ENCODE measurements at regions not wholly inside any gene's neighbourhood (a gene's known extent, or its start where the extent isn't known, plus 50 kb on each side); places are given as distances from the start of the nearest gene placed in this dataset.
"Not testable (repeated sequence)": the region's sequence is repeated elsewhere in the genome, so short reads cannot be mapped to it uniquely, and the experiment has no call there.

DNA sequence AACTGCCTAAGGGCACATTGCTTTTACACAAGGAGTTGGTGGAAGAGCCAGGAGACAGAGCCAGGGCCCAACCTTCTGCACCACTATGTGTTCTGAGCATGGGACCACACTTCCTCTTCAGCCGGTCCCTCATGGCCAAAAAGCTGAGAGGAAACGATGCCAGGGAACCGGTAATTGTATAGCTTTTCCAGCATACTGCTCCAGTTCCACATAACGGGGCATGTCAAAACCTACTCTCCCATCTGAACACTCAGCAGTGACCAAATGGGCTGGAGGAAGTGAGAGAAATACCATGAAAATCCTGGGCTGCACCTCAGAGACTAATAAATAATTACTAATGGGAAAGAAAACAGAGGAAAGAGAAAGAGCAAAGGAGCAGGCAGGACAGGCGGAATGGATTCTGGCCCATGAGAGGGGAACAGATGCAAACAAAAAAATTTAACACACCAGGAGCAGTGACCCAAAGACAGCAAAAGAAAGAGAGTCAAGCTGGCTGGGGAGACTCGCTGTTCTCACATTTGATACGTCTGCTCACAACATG is 52.0 kb upstream of the BMP2 start:
- DNase-seq = peak; percentile 53

DNA sequence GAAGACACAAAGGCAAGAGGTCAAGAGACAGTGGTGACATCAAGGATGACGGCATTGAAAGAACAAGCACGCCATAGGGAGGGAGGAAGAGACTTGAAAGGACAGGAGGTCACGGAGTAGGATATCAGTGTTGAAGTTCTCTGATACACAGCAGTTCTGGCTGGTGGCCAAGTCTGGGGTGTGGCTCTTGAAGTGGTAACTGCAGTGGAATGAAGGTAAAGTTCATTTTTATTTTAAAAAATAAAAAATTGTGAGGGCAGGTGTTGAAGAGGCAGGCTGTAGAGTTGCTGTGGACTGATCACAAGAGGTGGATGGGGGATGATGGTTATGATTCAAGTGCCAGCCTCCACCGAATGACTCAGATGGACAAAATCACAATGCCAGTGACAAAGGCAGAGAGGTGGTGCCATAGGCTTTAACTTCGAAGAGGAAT is 53.2 kb upstream of the BMP2 start:
- DNase-seq = no peak

DNA sequence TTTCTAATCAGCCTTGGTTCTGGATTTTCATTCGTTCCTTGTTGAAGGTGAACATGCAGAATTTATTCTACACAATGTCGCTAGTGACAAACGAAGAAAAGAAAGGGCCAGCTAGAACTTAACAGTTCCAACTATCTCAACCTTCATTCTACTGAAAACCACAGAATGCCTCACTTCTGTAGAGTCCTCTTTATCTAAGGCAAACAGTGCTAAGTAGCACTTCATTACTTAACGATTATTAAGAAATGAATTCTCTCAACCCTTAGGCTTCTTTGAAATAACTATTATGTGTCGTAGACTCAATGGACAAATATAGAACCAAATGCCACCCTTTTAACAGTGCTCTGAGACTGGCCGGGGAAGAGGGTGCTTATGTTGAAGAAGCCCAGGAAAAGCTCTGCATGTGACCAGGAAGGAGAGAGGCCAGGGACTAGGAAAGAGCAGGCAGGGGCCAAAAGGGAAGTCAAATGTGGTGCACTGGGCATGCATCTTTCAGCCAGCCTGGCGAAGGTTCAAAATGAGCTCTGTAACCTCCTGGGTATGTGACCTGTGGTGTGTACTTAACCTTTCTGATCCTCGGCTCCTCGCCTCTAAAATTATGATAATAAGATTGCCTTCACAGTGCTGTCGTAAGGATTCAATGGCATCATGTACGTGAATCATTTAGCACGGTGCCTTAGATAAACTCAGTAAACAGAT is 55.4 kb upstream of the BMP2 start:
- no peak for DNase-seq

DNA sequence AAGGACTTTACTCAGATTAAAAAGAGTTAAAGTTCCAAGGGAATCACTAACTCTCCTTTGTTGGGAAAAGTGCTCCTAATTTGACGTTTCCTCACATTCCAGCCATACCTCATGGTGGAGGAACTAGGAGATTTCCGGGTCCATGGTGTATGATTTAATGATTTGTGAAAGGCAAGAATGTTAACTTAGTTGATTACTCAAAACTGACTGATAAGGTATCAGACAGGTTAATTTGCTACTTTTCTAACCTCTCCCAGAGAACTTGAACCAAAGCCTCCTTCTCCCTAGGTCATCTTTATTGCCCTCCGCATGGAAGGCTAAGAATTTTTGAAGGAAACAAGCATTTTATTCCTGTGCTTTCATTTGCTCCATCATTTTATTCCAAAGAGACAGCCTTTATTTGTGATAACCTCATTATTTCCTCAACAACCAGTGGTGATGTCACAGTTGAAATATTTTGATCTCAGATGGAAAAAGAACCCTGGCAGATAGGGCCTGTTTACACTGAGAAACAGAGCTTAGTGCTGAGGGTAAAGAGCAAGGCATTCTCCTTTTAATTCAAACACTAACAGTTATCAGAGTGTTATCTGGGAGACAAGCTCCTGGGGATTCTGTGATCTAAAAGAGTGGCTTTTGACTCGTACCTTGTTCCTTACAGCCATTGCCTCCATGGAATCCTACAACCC is 57.4 kb upstream of the BMP2 start:
- no peak for DNase-seq

DNA sequence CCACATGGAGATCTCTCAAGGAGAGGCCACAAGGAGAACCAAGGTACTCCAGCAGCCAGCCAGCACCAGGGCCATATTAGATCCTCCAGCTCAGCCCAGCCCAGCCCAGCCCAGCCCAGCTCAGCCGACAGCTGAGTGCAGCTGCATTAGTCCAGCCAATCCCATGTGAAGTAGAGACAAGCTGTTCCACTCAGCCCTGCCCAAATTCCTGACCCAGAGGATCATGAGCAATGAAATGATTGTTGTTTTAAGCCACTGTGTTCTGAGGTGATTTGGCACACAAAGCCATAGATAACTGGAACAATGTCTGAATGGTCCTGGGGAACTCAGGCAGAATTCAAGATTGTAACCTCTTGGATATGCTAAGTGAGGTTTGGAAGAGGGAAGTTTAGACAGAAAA is 59.5 kb upstream of the BMP2 start:
- DNase-seq = no peak

DNA sequence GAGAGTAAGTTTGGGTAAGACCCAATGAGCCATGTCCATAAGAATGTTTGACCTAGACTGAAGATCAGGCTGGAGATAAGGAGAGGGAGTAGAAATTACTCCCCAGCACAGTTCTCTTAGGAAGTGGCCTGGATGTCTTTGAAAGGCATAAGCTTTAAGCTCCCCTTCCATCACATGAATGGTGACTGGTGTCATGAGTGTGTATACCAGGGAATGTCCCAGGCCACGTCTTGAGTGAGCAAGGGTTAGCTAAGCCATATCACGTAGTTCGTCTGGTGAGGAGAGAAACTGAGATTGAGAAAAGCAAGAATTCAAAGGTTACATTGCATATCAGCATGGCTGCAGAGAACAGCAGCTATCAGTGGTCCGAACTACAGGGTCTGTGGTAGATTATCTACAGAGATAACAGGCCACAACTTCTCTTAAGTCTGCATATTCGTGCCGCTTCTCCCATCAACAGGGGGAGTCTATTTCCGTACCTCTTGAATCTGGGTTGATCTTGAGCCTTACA is 60.1 kb upstream of the BMP2 start:
- peak; percentile 65 for DNase-seq

DNA sequence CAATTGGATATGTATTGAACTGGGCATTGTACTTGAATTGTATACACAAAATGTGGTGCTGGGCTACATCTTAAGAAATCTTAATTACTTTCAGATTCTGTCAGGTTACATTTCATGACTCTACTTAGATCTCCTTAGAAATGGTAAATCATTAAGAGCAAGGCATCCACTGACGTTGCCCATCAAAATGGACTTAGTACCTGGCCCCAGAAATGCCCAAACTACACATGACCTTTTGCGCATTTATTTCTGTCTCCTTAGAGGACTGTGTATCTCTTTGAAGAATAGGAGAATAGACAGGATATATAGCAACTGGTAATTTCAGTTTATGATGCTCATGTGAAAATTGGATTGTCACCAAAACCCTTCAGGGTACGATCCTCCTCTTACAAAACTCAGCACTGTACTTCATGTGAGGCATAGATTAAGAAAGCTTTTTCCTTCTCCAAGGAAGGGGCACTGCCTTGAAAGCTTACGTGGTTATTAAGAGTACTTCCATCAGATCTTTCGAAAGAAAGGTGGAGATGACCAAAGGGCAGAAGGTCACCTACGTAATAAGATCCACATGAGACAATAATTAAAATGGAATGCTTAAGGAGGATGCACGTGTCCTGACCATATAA is 61.4 kb upstream of the BMP2 start:
- DNase-seq = no peak

DNA sequence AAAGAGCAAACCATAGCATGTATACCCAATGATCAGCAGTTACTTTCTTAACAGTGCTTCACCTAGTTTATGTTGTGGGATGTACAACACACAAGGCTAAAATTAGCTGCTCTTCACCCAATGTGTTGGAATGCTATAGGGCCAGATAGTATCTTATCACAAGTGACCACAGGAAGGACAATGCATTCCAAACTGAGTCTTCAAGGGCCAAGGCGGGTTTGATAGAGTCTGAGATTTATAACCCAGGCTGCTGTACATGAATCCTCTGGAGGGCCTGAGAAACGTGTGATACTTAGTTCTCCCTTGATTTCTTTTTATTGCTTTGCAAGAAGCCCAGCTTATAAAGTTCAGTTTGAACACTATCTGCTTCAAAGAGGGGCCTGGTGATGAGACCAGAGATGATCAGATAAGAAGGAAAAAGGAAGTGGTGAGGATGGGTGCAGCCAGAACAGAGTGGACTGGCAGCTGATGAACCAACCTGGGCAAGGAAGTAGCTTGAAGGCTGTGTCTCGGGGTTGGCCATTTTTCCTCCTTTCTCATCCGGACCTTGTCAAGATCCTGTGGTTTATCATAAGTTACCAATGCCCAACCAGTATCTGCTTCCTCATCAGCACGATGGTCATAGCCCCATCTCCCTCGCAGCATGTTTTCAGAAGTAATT is 62.2 kb upstream of the BMP2 start:
- peak; percentile 22 for DNase-seq

DNA sequence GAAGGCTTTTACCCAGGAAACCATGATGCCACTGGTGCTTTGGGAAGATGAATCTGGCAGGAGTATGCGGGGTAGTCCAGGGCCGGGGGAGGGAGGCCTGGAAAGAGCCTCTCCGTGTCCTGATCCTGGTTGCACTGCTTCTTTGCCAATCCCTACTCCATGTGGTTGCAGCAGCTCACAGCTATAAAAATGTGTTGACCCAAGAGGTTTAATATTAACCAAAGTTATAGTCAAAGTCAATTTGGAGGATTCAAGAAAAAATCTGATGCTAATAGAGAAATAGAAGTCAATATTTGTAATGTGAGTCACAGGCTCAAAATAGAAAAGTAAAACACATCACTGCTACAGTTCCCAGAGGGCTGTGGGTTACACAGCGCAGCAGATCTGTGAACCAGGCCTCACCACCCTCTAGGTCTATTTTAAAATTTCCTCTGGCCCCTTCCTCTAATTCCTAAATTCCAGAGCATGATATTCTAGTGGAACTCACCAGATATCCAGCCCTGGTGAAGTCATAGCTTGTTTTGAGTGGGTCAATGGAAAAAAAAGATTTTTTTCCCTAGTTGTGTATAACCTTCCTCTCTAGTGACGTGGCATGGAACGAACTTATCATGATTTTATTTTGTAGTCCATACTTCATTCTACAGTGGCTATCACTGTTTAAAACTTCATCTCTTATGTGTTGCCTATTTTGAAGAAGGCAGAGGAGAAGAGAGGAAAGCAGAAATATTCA is 63.2 kb upstream of the BMP2 start:
- DNase-seq = no peak

DNA sequence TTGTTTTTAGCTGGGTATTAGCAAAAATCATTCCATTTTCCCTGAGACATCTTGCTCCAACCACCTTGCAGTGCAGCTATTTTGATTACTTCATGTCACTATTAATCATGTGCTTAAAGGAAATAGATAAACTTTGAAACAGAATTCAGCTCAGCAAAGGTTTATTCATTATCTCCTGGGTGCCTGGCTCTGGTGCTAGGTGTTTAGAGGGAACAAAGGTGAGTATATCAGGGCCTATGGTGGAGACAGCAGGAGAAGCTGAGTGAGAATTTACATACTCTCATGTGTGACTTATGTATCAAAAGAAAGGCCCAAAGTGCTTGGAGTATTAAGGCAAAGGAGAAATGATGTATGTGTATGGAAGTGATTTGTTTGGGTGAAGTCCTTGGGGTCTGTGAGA is 63.8 kb upstream of the BMP2 start:
- no peak for DNase-seq

DNA sequence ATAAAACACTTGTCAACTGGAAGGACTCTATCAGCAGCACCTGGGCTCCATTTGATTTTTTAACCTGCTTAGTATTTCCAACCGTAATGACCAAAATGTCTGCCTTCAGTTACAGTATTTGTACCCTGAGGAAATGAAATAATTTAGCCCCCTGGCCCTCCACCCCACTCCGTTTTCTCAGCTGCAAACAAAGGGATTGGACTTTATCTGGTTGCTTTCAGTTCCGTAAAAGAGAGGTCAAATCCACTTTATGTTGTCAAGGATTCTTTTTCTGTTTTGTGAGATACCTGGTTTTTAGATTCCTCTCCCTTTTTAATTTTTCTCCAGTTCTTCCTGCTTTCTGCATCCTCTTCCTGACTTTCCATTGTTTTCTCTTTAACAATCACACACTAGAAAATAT is 64.4 kb upstream of the BMP2 start:
- no peak for DNase-seq

DNA sequence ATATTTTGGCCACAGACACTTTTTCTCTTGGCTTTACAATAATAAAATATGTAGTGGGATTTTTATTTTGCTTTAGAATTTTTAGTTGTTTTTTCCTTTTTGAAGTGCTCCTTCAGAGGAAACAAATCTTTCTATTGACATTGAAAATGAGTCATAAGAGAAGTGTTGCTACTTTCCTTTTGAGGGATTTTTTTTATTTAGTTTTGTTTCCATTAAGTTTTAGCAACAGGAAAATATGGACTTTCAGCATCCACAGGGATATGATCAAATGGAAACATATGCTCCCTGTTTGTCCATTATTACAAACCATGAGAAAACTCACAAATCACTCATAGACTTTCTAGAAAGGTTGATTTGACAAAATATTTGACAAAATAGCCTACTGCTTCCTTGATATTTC is 65.3 kb upstream of the BMP2 start:
- DNase-seq = peak; percentile 44

DNA sequence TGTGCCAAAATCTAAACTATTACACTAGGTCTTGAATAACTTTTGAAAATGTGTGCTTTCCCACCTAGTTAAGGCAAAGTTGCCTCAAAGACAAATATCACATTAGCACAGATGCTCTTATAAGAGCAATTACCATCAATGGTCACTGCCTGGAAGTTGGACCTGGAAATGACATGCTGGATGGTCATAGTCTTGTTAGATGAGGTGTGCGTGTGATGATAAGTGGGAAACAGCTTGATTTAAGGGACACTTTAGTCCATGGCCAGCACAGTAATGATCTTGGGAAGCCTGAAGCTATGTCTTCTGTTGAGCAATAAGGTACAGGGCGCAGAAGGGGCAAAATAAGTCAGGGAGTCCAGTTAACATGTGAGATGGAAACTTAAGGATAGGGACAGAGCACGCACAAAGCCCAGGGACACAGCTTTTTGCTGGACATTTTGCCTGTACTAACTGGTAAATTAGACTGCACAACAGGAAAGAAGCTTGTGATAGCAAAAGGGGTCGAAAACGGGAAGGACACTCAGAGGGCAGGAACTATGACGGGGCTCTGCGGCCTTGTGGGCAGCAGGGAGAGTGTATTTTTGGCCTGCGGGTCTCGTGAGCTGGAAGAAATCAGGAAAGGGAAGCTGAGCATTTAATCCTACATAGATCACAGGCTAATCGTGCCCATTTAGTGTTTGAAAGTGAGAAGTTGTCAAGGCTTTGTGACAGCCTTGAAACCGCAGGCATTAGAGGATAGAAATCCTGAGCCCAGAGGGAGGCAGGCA is 66.7 kb upstream of the BMP2 start:
- DNase-seq = peak; percentile 93

DNA sequence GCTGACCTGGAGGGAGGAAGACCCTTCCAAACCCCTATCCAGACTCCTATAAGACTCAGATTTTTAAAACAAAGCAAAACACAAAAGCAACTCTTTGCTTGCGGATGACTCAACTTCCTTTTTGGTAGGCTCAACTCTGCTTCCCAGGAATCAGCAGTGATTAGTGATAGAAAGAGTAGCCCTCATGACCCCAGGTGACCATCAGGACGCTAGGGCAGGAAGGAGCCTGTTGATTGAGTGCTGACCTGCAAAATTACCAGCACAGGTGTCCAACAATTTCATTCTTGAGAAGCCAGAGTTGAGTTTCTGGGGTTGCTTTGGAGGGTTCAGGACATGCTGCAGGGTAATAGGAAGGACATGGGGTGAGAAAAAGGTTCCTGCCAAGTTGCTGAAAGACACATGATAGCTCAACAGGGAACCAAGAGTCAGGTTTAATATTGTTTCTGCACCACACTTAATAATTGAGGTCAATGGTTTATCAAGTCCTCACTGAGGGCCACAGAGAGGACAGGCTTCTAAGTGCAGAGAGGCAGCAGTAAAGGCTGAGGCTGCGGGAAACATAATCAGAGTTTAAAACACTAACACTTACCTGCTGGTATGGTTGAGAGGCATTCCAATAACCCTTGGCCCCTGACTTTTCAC is 67.4 kb upstream of the BMP2 start:
- DNase-seq = no peak

DNA sequence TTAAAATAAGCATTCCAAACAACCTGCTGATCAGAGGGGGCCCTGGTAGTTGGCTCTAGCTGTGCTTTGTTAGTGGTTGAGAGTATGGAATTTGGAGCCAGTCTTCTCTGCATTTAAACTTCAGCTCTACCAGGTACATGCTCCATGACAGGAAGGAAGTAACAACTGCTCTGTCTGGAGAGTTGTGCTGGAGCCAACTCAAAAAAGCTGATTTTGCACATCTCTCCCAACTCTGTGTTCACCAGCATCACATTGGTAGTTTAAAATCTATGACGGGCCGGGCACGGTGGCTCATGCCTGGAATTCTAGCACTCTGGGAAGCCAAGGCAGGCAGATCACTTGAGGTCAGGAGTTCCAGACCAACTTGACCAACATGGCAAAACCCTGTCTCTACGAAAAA is 68.8 kb upstream of the BMP2 start:
- DNase-seq = no peak

DNA sequence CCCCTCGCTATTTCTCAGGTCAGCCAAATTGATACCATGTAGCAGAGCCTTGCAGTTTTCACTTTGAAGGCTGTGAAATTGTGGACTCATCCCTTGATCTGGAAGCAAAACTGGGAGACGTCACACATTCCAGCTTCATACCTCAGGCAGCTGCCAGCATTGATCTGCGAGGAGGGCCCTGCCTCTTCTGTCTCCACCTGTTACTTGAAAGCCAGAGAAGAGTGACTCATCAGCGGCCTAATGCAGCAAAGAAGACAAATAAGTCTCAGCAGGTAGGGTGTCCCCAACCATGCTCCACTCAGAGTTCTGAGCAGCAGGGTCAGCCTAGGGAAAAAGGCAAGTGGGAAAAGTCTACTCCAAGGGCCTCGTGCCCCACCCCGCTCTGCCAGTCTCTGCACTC is 69.4 kb upstream of the BMP2 start:
- no peak for DNase-seq

DNA sequence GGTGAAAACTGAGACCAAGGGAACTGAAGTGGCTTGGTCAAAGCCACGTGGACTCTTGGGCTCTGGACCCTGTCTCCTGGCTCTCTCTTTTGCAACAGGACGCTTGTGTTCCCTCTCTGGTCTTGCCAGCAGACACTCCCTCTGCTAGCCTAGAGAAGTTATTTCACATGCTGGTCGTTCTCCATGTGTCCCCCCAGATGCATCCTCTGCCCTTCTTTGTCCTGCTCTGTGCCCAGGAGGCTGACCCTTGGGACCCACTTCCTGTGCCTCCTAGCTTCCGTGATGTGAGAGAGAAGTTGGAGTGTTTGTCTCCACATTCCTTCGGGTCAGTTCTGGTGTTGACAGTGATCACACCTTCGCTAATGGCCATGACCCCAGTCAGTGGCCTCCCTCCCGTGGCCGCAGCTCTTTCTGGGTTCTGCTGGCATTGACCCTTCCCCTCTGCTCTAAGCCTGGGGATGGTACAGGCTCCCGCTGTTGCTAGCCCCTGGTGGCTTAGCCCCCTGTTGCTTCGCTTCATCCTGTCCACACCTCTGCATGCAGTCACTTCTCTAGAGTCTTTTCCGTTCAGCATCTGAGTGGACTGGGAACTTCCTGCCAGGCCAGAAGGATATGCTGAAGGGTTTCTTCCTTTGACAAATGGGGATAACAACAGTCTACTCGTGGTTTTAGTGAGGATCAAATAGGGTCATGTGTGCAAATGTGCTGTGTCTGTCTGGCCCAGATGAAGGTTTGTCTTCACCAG is 70.1 kb upstream of the BMP2 start:
- DNase-seq = no peak

DNA sequence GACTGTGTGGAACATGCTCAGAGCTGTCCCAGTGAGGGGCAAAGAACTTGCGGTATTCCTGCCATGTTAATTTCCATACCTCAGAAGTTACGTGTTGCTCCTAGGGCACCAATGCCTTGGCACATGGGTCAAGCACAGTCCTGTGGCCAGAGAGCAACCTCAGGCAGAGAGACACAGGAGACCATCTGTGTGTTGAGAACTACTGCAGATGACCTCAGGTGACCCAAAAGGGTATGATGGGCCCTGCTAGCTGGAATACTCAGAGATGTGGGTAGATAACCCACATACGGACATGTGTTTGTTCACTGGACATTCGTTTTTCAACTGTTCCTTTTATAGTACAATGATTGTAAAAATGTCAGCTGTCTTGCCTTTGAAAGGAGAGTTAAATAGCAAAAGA is 71.5 kb upstream of the BMP2 start:
- no peak for DNase-seq

DNA sequence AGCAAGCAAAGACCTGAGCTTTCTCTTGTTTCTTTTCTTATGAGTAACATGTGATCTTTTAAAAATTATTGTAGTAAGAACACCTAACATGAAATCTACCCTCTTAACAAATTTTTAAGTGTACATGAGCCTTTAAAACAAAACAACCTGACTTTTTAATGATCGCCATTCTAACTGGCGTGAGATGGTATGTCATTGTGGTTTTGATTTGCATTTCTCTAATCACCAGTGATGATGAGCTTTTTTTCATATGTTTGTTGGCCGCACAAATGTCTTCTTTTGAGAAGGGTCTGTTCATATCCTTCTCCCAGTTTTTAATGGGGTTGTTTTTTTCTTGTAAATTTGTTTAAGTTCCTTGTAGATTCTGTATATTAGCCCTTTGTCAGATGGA is 73.7 kb upstream of the BMP2 start:
- DNase-seq = not testable (repeated sequence)

DNA sequence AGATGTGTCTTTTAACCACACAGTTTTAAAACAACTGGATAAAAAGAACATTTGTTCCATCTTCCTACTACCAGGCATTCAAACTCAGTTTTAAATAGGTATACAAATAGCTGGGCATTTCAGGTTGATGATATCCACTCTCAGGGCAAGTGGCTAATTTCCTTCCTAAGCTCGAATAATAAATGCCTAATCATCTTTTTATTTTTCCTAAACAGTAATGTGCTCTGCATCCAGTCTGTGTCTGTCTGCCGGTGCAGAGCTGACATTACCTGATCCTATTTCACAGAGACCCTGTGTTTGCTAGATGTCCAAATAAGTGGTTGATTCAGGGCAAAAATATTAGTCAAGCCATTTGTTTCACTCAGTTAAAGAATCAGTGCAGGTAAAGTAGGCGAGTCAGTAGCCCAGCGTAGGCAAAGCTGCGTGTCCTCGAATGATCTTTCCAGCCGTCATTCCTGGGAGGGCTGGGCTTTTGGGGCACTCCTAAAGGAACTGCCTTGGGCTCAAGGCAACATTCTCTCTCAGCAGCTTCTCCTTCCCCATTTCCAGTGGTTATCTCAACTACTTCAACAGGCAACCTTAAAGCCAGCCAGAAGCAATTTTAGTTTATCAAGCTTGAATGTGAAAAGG is 74.2 kb upstream of the BMP2 start:
- DNase-seq = no peak

Measured in suppressor macrophage treated with lipopolysaccharide for 4 hours (primary cell).